GM18909 (cell line): ENCODE measurements at regions not wholly inside any gene's neighbourhood (a gene's known extent, or its start where the extent isn't known, plus 50 kb on each side); places are given as distances from the start of the nearest gene placed in this dataset.

Experiments
- ATAC-seq: cut with Tn5 transposase; IDR thresholded peaks from one replicate; pipeline ENCODE4 v1.9.1; 2021; ENCODE audit warnings: mild to moderate bottlenecking; ENCODE audit not compliant: unreplicated experiment, poor library complexity

- no peak for ATAC-seq
These were observed 98.9 kb upstream of the ST8SIA2 start for GRCh38 chr15:92294759-92295158.

- no peak for ATAC-seq
These were observed 89.3 kb upstream of the ST8SIA2 start for GRCh38 chr15:92304223-92304975.

- no peak for ATAC-seq
These were observed 88.3 kb upstream of the ST8SIA2 start for GRCh38 chr15:92305343-92305742.

- ATAC-seq: no peak
These were observed 87.0 kb upstream of the ST8SIA2 start for GRCh38 chr15:92306663-92307062.

- ATAC-seq: no peak
These were observed 78.5 kb upstream of the ST8SIA2 start for GRCh38 chr15:92315144-92315543.

- ATAC-seq: no peak
These were observed 78.0 kb upstream of the ST8SIA2 start for GRCh38 chr15:92315595-92316211.

- no peak for ATAC-seq
These were observed 76.9 kb upstream of the ST8SIA2 start for GRCh38 chr15:92316586-92317295.

- no peak for ATAC-seq
These were observed 73.5 kb upstream of the ST8SIA2 start for GRCh38 chr15:92320012-92320699.

GRCh38 chr15:92322566-92323355 is 70.9 kb upstream of the ST8SIA2 start:
- no peak for ATAC-seq

GRCh38 chr15:92323525-92323924 is 70.2 kb upstream of the ST8SIA2 start:
- no peak for ATAC-seq

GRCh38 chr15:92324101-92324963 is 69.3 kb upstream of the ST8SIA2 start:
- ATAC-seq: no peak

GRCh38 chr15:92326236-92326635 is 67.4 kb upstream of the ST8SIA2 start:
- no peak for ATAC-seq

- ATAC-seq: no peak
These were observed 66.6 kb upstream of the ST8SIA2 start for GRCh38 chr15:92327033-92327432.

- ATAC-seq: no peak
These were observed 65.5 kb upstream of the ST8SIA2 start for GRCh38 chr15:92328207-92328606.

GRCh38 chr15:92332125-92332899 is 61.4 kb upstream of the ST8SIA2 start:
- no peak for ATAC-seq

GRCh38 chr15:92333709-92334108 is 60.0 kb upstream of the ST8SIA2 start:
- no peak for ATAC-seq

GRCh38 chr15:92336419-92336987 is 57.2 kb upstream of the ST8SIA2 start:
- ATAC-seq: no peak

GRCh38 chr15:92339361-92339760 is 54.3 kb upstream of the ST8SIA2 start:
- ATAC-seq: no peak
